Tibial artery (tissue), 4 donors: ENCODE measurements at regions not wholly inside any gene's neighbourhood (a gene's known extent, or its start where the extent isn't known, plus 50 kb on each side); places are given as distances from the start of the nearest gene placed in this dataset.
"Not testable (repeated sequence)": the region's sequence is repeated elsewhere in the genome, so short reads cannot be mapped to it uniquely, and the experiment has no call there.

Experiments used
- DNase-seq, 2 donors: peaks; one replicate each; pipeline ENCODE4 v3.0.0-alpha.2; 2019
- H3K27ac ChIP-seq, 2 donors: fragments of 200-600 bp; sonication (generic) in 1 of 2; 1 replicate in 1 of 2; 2 replicates in 1 of 2; pipeline ENCODE4 v1.5.1; 2018 to 2019; ENCODE audit warnings: mild to moderate bottlenecking in 1 of 2
- H3K27me3 ChIP-seq, 2 donors: fragments of 200-600 bp; sonication (generic) in 1 of 2; one replicate each; pipeline versions ENCODE4 v1.5.1 to v1.6.0; 2016 to 2019
- H3K36me3 ChIP-seq, 3 donors: fragments of 200-600 bp; sonication (generic) in 2 of 3; one replicate each; pipeline ENCODE4 v1.5.1; 2016 to 2019; ENCODE audit warnings: mild to moderate bottlenecking in 2 of 3
- H3K4me1 ChIP-seq, 4 donors: fragments of 200-600 bp; sonication (generic) in 2 of 4; 1 replicate in 3 of 4; 2 replicates in 1 of 4; pipeline ENCODE4 v1.5.1; 2016 to 2019
- H3K4me3 ChIP-seq, 2 donors: fragments of 200-600 bp; sonication (generic) in 1 of 2; 1 replicate in 1 of 2; 2 replicates in 1 of 2; pipeline ENCODE4 v1.5.1; 2018 to 2019; ENCODE audit warnings: mild to moderate bottlenecking in 2 of 2
- H3K9me3 ChIP-seq, 3 donors: fragments of 200-600 bp; sonication (generic) in 1 of 3; one replicate each; pipeline ENCODE4 v1.5.1; 2016 to 2019
- CTCF ChIP-seq, 2 experiments: fragments of 200-600 bp in 1 of 2; fragments of 450-650 bp in 1 of 2; IDR thresholded peaks; one replicate each; pipeline ENCODE4 v1.5.1; 2017 to 2019; ENCODE audit warnings: antibody characterized with exemption in 2 of 2, mild to moderate bottlenecking in 1 of 2, moderate library complexity in 1 of 2
- intact Hi-C: fragments of 100-400 bp; cut with DNase I; formaldehyde crosslinking; loops from one replicate; pipeline ENCODE4 v1.15.0; 2023; ENCODE audit warnings: low total_unique reads

- H3K4me3 ChIP-seq: no peak overlapping the region
- TF ChIP-seq CTCF (IDR thresholded peaks at IDR 0.05): no peak
- no peaks in the 10 kb centered on the region for H3K27me3 ChIP-seq
- no peaks in the 10 kb centered on the region for H3K4me1 ChIP-seq
- no peak overlapping the region for H3K27ac ChIP-seq
- intact Hi-C loops: no loop called here
- no peak for DNase-seq
- no peaks in the 10 kb centered on the region for H3K9me3 ChIP-seq
- no peaks in the 10 kb centered on the region for H3K36me3 ChIP-seq
Observed at GRCh38 chr13:71360041-71360440, 507.0 kb downstream of the DACH1 start.

GRCh38 chr13:71359641-71360040 lies 507.4 kb downstream of the DACH1 start:
- TF ChIP-seq CTCF (IDR thresholded peaks at IDR 0.05): no peak
- no peaks in the 10 kb centered on the region for H3K36me3 ChIP-seq
- intact Hi-C loops: no loop called here
- H3K9me3 ChIP-seq: no peaks in the 10 kb centered on the region
- no peaks in the 10 kb centered on the region for H3K27me3 ChIP-seq
- no peaks in the 10 kb centered on the region for H3K4me1 ChIP-seq
- no peak overlapping the region for H3K4me3 ChIP-seq
- H3K27ac ChIP-seq: no peak overlapping the region
- DNase-seq: no peak

GRCh38 chr13:71358218-71358617 lies 508.8 kb downstream of the DACH1 start:
- no peak overlapping the region for H3K27ac ChIP-seq
- H3K4me3 ChIP-seq: no peak overlapping the region
- no peaks in the 10 kb centered on the region for H3K27me3 ChIP-seq
- intact Hi-C loops: no loop called here
- no peaks in the 10 kb centered on the region for H3K4me1 ChIP-seq
- H3K36me3 ChIP-seq: no peaks in the 10 kb centered on the region
- TF ChIP-seq CTCF (IDR thresholded peaks at IDR 0.05): no peak
- no peak for DNase-seq
- no peaks in the 10 kb centered on the region for H3K9me3 ChIP-seq

GRCh38 chr13:71355010-71355409 lies 512.0 kb downstream of the DACH1 start:
- no peak overlapping the region for H3K27ac ChIP-seq
- intact Hi-C loops: no loop called here
- no peak for TF ChIP-seq CTCF (IDR thresholded peaks at IDR 0.05)
- H3K4me1 ChIP-seq: no peaks in the 10 kb centered on the region
- no peaks in the 10 kb centered on the region for H3K36me3 ChIP-seq
- no peaks in the 10 kb centered on the region for H3K27me3 ChIP-seq
- H3K9me3 ChIP-seq: no peaks in the 10 kb centered on the region
- DNase-seq: no peak
- no peak overlapping the region for H3K4me3 ChIP-seq

- Histone ChIP-seq H3K9me3 (no peaks in the 10 kb centered on the region), H3K27ac (no peak overlapping the region), H3K4me1 (no peaks in the 10 kb centered on the region), H3K4me3 (no peak overlapping the region), H3K27me3 (no peaks in the 10 kb centered on the region), H3K36me3 (no peaks in the 10 kb centered on the region)
- TF ChIP-seq CTCF (IDR thresholded peaks at IDR 0.05): no peak
- no peak for DNase-seq
- intact Hi-C loops: no loop called here
Observed at GRCh38 chr13:71350886-71351285, 516.1 kb downstream of the DACH1 start.

- H3K4me3 ChIP-seq, H3K36me3 ChIP-seq, H3K27ac ChIP-seq, intact Hi-C loops, DNase-seq, H3K9me3 ChIP-seq, H3K27me3 ChIP-seq, H3K4me1 ChIP-seq: not testable (repeated sequence)
Observed at GRCh38 chr13:71345856-71346255, 521.1 kb downstream of the DACH1 start.
